Panc1 (cell line): ENCODE measurements at regions not wholly inside any gene's neighbourhood (a gene's known extent, or its start where the extent isn't known, plus 50 kb on each side); places are given as distances from the start of the nearest gene placed in this dataset.

Experiments
- ATAC-seq: fragments of 200-7000 bp; cut with Tn5 transposase; 2 replicates; pipeline ENCODE4 v1.9.1; 2020; ENCODE audit warnings: mild to moderate bottlenecking, moderate library complexity
- BruUV-seq: library from RNA; stranded (reverse); fragments of 400-500 nt; replicated peaks from 2 replicates; lab custom pipeline; 2021; lab: Mats Ljungman, UMichigan
- CTCF ChIA-PET: fragments of 300-600 bp; sonication (Branson Sonifier 250); formaldehyde crosslinking; loops from one replicate; lab custom pipeline; 2022; ENCODE audit warnings: antibody characterized with exemption; lab: Charles Lee
- POLR2A ChIA-PET: fragments of 300-600 bp; sonication (Branson Sonifier 250); formaldehyde crosslinking; loops from one replicate; lab custom pipeline; 2022; ENCODE audit warnings: antibody characterized with exemption; lab: Charles Lee
- DNase-seq: peaks from one replicate; pipeline ENCODE4 v3.0.0-alpha.2; 2010; ENCODE audit warnings: low read depth, low spot score
- H3K27ac ChIP-seq: 2 replicates; pipeline ENCODE4 v1.5.1; 2011; ENCODE audit warnings: mild to moderate bottlenecking, low read length, inconsistent platforms
- H3K27me3 ChIP-seq: fragments of 200-500 bp; sonication (Bioruptor generic); 2 replicates; pipeline ENCODE4 v1.6.0; 2014; ENCODE audit warnings: low read length, inconsistent platforms; ENCODE audit not compliant: control insufficient read depth, insufficient read depth
- H3K36me3 ChIP-seq: fragments of 200-500 bp; sonication (Bioruptor generic); 2 replicates; pipeline ENCODE4 v1.5.1; 2014; ENCODE audit warnings: inconsistent platforms, mild to moderate bottlenecking, low read length, moderate library complexity; ENCODE audit not compliant: control insufficient read depth, insufficient read depth
- H3K4me1 ChIP-seq: 2 replicates; pipeline ENCODE4 v1.5.1; 2011; ENCODE audit warnings: inconsistent platforms, mild to moderate bottlenecking, low read length, moderate library complexity; ENCODE audit not compliant: control insufficient read depth, insufficient read depth
- H3K4me3 ChIP-seq, 2 experiments: 2 replicates each; pipeline ENCODE4 v1.5.1; 2011 to 2012; ENCODE audit warnings: low read depth in 2 of 2, low read length in 2 of 2, mild to moderate bottlenecking in 2 of 2, inconsistent platforms in 1 of 2, moderate library complexity in 1 of 2
- H3K9me3 ChIP-seq: fragments of 200-500 bp; sonication (Bioruptor generic); 2 replicates; pipeline ENCODE4 v1.5.1; 2014; ENCODE audit warnings: low read depth, mild to moderate bottlenecking, inconsistent platforms, low read length, moderate library complexity; ENCODE audit not compliant: control insufficient read depth, insufficient read depth
- CTCF ChIP-seq: fragments of 450-650 bp; IDR thresholded peaks from 2 replicates; pipeline ENCODE4 v1.5.1; 2017; ENCODE audit warnings: mild to moderate bottlenecking
- POLR2AphosphoS5 ChIP-seq: IDR thresholded peaks from 2 replicates; pipeline ENCODE4 v1.6.1; 2012; ENCODE audit warnings: mild to moderate bottlenecking, low read depth, low read length, moderate library complexity
- REST ChIP-seq, 2 experiments: IDR thresholded peaks; 2 replicates each; pipeline ENCODE4 v1.6.1; 2011 to 2012; ENCODE audit warnings: low read depth in 2 of 2, control low read depth in 1 of 2, low read length in 1 of 2, mild to moderate bottlenecking in 1 of 2, moderate library complexity in 1 of 2; ENCODE audit not compliant: insufficient read depth in 1 of 2
- SIN3A ChIP-seq: IDR thresholded peaks from 2 replicates; pipeline ENCODE4 v1.6.1; 2012; ENCODE audit warnings: low read depth, mild to moderate bottlenecking, low read length, moderate library complexity, borderline replicate concordance; ENCODE audit not compliant: insufficient read depth
- TCF7L2 ChIP-seq: IDR thresholded peaks from 2 replicates; pipeline ENCODE4 v1.6.1; 2011; ENCODE audit warnings: mild to moderate bottlenecking, low read depth, low read length, inconsistent platforms
- in situ Hi-C: cut with HindIII; loops from 2 replicates; pipeline ENCODE4 v1.10.0; 2016; ENCODE audit warnings: low sequenced_read_pairs, low pct_unique_long_range_greater_than_20kb
- intact Hi-C: fragments of 100-400 bp; cut with micrococcal nuclease; formaldehyde crosslinking; loops from one replicate; pipeline ENCODE4 v1.10.0; 2022; ENCODE audit not compliant: unreplicated experiment

GRCh38 chr20:55888685-55889084 lies 116.6 kb downstream of the CBLN4 start:
- in situ Hi-C loops (no loop called here), intact Hi-C loops (no loop called here)
- ChIA-PET POLR2A (no interaction called here), CTCF (no interaction called here)
- no peak for TF ChIP-seq REST (IDR thresholded peaks at IDR 0.05; ENCODE audit: insufficient read depth in 1 of 2, low read depth in 2 of 2, low read length in 1 of 2)
- no peak for TF ChIP-seq TCF7L2
- TF ChIP-seq POLR2AphosphoS5, result no peak
- TF ChIP-seq SIN3A, result no peak
- TF ChIP-seq CTCF, result no peak
- Histone ChIP-seq H3K9me3 (no peaks in the 10 kb centered on the region), H3K27me3 (no peaks in the 10 kb centered on the region), H3K4me3 (no peak overlapping the region), H3K27ac (no peak overlapping the region), H3K36me3 (no peaks in the 10 kb centered on the region), H3K4me1 (no peaks in the 10 kb centered on the region)
- no TSS peak for BruUV-seq
- no peak for DNase-seq
- no peak for ATAC-seq

GRCh38 chr20:55882910-55883309 lies 122.4 kb downstream of the CBLN4 start:
- Histone ChIP-seq H3K27me3 (no peaks in the 10 kb centered on the region), H3K4me3 (no peak overlapping the region), H3K36me3 (no peaks in the 10 kb centered on the region), H3K9me3 (no peaks in the 10 kb centered on the region), H3K27ac (no peak overlapping the region), H3K4me1 (no peaks in the 10 kb centered on the region)
- POLR2A ChIA-PET, result no interaction called here
- ATAC-seq (no peak), DNase-seq (no peak)
- intact Hi-C loops (no loop called here), in situ Hi-C loops (no loop called here)
- TF ChIP-seq REST (IDR thresholded peaks at IDR 0.05; ENCODE audit: insufficient read depth in 1 of 2, low read depth in 2 of 2, low read length in 1 of 2), result no peak
- no peak for TF ChIP-seq POLR2AphosphoS5
- no peak for TF ChIP-seq CTCF
- no peak for TF ChIP-seq SIN3A
- no peak for TF ChIP-seq TCF7L2
- BruUV-seq, result no TSS peak
- CTCF ChIA-PET, result no interaction called here
